COR-L47 (cell line): ENCODE measurements at regions not wholly inside any gene's neighbourhood (a gene's known extent, or its start where the extent isn't known, plus 50 kb on each side); places are given as distances from the start of the nearest gene placed in this dataset.
"Not testable (repeated sequence)": the region's sequence is repeated elsewhere in the genome, so short reads cannot be mapped to it uniquely, and the experiment has no call there.

Experiments used
- DNase-seq: peaks from one replicate; lab custom pipeline; 2025; lab: John Stamatoyannopoulos, UW

- no peak for DNase-seq
Observed at GRCh38 chr5:97480313-97480712, 297.3 kb upstream of the RIOK2 start.

DNA sequence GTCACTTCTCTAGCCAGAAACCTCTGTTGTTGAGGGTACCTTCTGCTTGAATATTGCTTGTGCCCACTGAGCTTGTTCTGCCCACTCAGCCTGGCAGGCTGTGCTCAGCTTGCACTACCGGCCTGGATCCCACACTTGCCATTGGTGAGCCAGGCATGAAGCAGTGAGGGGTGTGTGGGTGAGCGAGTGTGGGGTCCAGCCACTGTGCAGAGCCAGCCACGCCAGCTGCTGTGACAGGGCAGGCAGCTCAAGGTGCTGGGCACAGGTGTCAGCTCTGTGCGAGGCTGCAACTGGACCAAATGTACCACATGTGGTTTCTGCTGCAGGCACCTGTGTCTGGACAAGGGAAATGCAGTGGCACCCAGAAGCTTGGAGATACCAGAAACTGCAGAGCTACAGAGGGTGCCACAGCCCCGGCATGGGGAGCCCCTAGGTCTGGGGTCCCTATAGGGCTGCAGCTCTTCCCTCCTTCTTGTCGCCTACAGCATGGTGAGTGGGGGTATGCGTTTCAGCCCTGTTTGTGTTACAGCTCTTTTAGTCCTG, 305.1 kb upstream of the RIOK2 start:
- DNase-seq: no peak

- no peak for DNase-seq
Observed at GRCh38 chr5:97489010-97489840, 306.2 kb upstream of the RIOK2 start.

- no peak for DNase-seq
Observed at GRCh38 chr5:97494465-97494864, 311.4 kb upstream of the RIOK2 start.

DNA sequence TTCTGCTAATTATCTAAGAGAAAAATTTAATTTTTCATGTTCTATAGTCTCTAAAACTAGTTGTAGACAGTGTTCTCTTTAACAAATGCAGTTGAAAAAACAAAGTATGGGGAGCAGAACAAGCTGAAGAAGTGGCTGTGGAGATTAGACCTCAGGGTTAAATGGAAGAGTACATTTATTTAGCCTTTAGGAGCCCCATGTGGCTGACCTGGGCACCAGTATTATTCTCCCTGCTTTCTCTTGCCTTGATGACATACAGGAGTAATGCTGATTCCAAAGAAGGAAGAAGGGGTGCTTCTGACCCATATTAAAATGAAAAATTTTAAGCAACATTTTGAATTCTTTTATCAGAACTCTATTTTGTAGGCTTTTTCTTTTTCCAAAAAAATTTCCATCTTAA, 312.3 kb upstream of the RIOK2 start:
- no peak for DNase-seq

DNA sequence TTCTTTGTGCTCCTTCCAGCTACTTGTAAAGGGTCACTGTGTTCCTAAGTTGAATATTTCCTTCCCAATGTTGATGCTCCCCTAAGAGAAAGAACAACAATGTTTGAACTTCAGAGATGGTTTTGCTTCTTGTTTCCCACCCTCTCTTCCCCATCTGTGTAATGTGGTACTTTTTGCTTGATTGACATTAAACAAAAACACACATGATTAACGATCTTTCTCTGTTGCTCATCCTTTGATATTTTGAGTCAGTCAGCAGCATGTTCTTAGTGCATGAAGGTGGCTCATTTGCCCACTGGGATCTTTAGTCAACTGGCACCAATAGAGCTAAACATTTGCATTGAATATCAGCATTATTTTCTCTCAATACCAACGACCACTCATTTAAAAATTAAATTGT, 313.0 kb upstream of the RIOK2 start:
- DNase-seq: no peak

- no peak for DNase-seq
Observed at GRCh38 chr5:97498657-97499056, 315.6 kb upstream of the RIOK2 start.

- DNase-seq: no peak
Observed at GRCh38 chr5:97499605-97500004, 316.6 kb upstream of the RIOK2 start.

DNA sequence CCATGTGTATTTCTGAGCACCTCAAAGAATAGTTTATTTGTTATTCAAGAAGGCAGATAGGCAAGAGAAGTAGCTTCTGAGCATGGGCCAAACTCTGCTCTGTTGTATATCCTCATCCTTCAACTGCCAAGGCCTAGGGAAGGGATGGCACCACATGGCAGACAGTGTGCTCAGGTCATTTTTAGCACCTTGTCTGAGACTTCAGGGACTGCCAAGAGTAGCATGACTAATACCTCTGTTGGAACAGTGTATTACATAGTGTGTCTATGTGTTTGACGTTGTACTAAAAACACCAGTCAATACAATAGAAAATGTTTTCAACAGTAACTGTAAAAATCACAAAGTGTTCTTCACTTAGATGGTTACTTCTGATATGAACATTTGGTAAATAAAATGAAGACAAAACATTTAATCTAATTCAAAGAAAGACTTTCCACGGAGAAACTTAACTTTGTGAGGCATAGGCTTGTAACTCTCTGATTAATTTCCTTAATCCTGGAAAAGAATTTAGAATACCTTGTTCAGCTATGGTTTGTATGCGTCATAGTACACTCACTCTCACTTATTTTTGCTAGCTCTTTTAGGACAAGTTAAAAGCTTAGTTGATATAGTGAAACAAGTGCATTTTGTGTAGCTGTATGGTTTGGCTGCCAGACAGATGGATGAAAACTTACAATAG, 318.4 kb upstream of the RIOK2 start:
- DNase-seq: no peak

GRCh38 chr5:97501965-97502305, 318.9 kb upstream of the RIOK2 start:
- no peak for DNase-seq

DNA sequence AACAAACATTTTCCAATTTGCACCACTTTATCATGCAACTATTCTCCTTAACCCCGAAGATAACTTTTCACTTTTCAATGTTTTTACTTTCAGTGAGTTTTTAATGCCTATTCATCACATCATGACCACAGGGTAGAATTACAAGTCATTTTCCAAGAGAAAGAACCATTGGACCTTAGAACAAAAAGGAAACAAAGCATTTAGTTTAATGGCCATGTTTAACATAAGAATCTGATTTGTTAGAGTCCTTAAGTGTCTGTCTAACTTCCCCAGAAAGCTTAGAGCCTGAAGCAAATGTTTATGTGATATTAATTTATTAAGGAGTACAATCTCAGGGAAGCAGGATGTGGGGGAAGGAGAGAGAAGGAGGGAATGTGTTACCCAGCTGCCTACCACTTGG, 325.8 kb upstream of the RIOK2 start:
- no peak for DNase-seq

DNA sequence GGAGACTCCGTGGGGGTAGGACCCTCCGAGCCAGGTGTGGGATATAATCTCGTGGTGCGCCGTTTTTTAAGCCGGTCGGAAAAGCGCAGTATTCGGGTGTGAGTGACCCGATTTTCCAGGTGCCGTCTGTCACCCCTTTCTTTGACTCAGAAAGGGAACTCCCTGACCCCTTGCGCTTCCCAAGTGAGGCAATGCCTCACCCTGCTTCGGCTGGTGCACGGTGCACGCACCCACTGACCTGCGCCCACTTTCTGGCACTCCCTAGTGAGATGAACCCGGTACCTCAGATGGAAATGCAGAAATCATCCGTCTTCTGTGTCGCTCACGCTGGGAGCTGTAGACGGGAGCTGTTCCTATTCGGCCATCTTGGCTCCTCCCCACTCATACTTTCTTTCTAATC, 336.5 kb upstream of the RIOK2 start:
- not testable (repeated sequence) for DNase-seq

GRCh38 chr5:97523336-97523735, 340.3 kb upstream of the RIOK2 start:
- DNase-seq: not testable (repeated sequence)

DNA sequence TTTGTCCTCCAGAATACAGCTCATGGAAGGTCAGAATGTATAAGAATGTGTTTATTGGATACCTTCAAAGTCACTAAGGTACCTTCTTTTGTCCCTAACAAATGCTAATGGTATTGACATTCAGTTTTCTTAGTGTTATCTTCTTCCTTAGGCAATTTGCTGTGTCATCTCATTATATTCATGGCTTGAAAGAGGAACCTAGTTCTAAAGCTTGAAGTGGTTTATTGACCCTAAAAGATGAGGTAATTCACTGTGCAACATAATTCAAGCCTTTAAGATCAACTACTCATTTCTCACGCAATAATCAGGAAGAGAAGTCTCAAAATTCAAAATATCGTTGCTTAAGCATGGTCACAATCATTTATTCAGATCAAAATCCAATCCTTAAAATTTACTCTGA, 342.7 kb upstream of the RIOK2 start:
- DNase-seq: no peak

DNA sequence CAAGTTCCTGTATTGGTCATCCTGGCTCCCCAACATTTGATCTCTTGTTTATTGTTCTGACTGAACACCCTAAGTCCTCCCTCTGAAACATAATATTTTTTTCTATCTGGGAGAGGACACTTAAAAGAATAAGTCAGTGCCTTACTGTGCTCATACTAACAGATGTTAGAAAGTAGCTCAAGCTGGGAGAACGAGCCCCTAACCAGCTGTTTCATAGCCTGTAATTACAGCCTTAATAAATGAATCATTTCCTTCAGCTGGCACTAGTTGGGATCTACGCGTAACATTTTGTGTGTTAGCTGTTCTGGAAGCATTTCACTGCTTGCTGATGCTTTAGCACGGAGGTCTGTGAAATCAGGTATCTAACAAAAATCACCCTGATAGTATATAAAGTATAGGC, 345.9 kb upstream of the RIOK2 start:
- DNase-seq: peak; percentile 45

DNA sequence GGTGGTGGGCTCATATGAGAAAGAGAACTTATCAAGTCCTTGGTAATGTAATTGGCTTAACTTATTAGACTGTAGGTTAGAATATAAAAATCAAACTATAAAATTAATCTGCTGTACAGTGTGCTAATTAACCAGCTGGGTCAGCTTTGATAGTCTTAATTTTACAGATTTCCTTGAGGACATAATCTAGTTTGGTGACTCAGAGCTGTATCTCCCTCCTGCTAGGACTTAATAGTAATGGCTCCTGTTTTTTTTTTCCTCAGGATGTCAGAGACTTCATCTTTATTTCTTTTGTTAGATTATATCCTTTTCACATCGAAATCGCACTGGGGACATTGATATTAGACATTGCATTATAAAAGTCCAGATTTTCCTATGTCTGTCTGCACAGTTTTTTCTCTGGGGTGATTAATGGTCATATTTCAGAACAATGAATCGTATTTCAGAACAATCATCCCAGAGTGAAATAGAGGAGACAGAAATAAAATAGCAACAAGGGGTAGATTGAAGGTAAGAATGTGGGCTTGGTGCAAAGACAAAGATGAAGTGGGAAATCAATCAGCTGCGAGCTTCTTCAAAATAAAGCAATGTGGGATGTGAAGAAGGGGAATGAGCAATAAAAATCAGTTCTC, 346.4 kb upstream of the RIOK2 start:
- no peak for DNase-seq

- no peak for DNase-seq
Observed at GRCh38 chr5:97531549-97531948, 348.5 kb upstream of the RIOK2 start.

DNA sequence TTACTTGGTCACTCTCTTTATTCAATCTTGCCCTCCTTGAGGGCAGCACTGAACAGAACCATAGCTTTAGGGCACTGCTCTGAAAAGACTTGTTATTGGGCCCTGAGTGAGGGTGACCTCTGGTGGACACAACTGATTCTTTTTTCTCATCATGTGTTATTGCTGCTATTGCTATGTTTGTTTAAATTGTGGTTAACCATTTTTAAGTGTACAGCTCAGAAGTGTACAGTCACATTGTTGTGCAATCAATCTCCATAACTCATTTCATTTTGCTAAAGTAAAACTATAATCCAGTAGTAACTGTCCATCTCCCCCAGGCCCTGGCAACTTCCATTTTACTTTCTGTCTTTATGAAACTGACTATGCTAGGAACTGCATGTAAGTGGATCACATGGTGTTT, 351.1 kb upstream of the RIOK2 start:
- peak; percentile 20 for DNase-seq

- DNase-seq: no peak
Observed at GRCh38 chr5:97536683-97537082, 353.6 kb upstream of the RIOK2 start.

DNA sequence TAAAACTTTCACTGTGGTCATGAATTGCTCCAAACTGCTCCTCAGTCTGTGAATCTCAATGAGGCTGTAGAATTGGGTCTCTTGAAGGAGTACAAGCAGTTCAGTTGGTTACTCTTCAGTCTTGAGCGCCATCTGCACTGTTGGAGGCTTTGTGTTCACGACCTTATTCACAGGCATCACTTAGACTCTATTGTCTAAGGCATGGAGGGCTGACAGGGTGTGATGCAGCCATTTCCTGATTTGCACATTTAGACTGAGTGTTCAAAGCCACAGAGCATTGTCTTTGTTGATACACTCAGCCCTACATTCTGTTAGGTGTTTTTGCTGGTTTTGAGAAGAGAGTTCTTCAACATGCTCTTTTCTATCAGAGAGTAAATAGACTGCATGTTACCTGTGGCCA, 355.9 kb upstream of the RIOK2 start:
- no peak for DNase-seq

GRCh38 chr5:97541864-97542263, 358.8 kb upstream of the RIOK2 start:
- no peak for DNase-seq

DNA sequence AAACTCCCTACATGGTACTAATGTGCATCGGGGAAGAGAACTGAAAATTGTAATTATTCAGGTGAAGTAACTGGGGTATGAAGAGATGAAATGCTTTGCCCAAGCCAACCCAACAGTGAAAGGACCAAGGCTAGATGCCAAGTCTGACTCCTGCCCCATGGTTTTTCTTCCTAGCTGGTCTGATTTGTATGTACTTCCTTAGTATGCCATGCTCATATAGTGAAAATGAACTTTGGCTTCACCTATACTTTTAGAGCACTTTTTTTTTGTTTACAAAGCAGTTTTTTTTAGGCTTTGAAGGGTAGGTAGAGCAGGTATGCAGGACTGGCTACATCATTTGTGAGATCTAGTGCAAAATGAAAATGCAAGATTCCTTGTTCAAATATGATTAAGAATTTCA, 359.4 kb upstream of the RIOK2 start:
- no peak for DNase-seq

GRCh38 chr5:97543166-97543565, 360.1 kb upstream of the RIOK2 start:
- DNase-seq: no peak
